ENCODE measurements at regions not wholly inside any gene's neighbourhood (a gene's known extent, or its start where the extent isn't known, plus 50 kb on each side); places are given as distances from the start of the nearest gene placed in this dataset.

DNA sequence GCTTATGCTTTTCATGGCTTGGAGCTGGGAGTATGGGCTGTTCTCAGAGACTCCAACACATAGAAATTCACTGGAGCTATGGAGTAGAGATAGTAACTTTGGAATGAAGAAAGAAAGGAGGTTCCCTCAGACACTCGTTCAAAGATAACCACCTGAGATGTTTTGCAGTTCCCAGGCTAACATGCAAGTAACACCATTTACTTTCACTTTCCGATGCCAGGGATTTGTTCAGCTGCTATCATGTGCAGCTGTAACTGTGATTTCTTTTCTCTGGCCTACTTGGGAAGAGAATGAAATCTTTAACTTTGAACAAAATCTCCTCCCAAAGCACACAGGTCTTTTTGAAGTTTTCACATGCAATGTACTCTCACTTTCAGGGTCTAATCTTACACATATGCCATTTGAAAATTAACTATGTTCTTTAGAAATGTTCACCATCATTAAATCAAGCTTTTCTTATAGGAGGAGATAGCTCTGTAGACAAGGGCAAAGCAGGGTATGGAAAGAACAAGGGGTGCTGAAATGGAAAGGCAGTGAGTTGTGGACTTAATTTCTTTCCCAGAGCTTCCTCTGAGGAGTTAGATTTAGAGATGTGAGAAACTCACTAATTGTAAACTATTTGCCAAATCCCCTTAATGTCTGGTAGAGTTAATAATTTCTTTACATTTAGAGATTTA is 514.3 kb downstream of the PDHA2 start:
- Histone ChIP-seq H3K4me2 (ENCODE audit: insufficient read depth, low read length) (peak overlapping the region; percentile 28), H3K9me1 (replicated peaks; ENCODE audit: control insufficient read depth, extremely low read depth, insufficient read depth, low read length) (no peaks in the 10 kb centered on the region), H3K9me3 (replicated peaks; ENCODE audit: control insufficient read depth, insufficient read depth, low read length) (no peaks in the 10 kb centered on the region), H3K9ac (replicated peaks; ENCODE audit: extremely low read depth, insufficient read depth, low read length) (no peak overlapping the region), H4K20me1 (replicated peaks; ENCODE audit: control insufficient read depth, extremely low read depth, insufficient read depth, low read length) (no peaks in the 10 kb centered on the region), H3K27ac (ENCODE audit: insufficient read depth, low read depth, low read length) (no peak overlapping the region), H3K27me3 (ENCODE audit: control insufficient read depth in 2 of 2, insufficient read depth in 2 of 2, low read length in 2 of 2) (no peaks in the 10 kb centered on the region), H3K4me1 (ENCODE audit: control insufficient read depth, extremely low read depth, insufficient read depth, low read length) (peaks cover 17% of the 10 kb centered on the region), H3K79me2 (ENCODE audit: control insufficient read depth, insufficient read depth, low read length) (no peaks in the 10 kb centered on the region), H3K36me3 (ENCODE audit: control insufficient read depth in 2 of 2, extremely low read depth in 1 of 2, insufficient read depth in 2 of 2, low read length in 2 of 2) (no peaks in the 10 kb centered on the region), H3K4me3 (replicated peaks in 1 of 3; ENCODE audit: insufficient read depth in 1 of 3, low read depth in 1 of 3, low read length in 3 of 3) (no peak overlapping the region), H2AFZ (ENCODE audit: low read depth, low read length) (peak overlapping the region; percentile 93)
- DNase-seq (ENCODE audit: low read depth, low spot score) = peak; percentile 53
- intact Hi-C loops (cut with micrococcal nuclease) = loop anchor here (5.0 to 10.0 kb wide), 4 partner anchors 517 to 1368 kb away; partner anchors contain the start of gene UNC5C
- no TSS peak for BruUV-seq (replicated peaks)
- ChIA-PET CTCF (interaction anchor here (0.9 to 2.5 kb wide), 7 partner anchors 12 to 1633 kb away, joined by 3 to 13 read pairs (median 8); no protein-coding TSS in a partner anchor), POLR2A (interaction anchor here (0.6 kb wide), 1 partner anchor 321 kb away, joined by 5 read pairs; no protein-coding TSS in a partner anchor)
- FAIRE-seq = no peak
- no peak for TF ChIP-seq FOS (IDR thresholded peaks at IDR 0.05; ENCODE audit: borderline replicate concordance, insufficient read depth, low read length)
- dilution Hi-C loops (cut with MboI; ENCODE audit: extremely low pct_ligation_motif_present, low sequenced_read_pairs) = no loop called here

DNA sequence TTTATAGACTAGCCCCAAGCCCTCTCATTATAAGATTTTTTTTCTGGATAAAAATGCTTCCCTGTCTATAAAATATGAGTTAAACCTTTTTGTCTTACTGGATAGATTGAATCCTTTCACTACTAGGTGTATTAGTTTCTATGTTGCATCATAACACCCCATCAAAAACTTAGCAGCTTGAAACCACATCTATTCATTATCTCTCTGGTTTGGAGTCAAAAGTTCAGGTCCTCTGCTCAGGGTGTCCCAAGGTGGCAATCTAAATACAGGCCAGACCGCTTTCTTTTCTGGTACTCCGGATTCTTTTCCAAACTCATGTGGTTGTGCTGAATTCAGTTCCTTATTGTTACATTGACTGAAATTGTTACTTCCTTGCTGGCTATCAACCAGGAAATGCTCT is 515.5 kb downstream of the PDHA2 start:
- intact Hi-C loops (cut with micrococcal nuclease) (loop anchor here (10.0 kb wide), 1 partner anchor 811 kb away; the partner anchor contains the start of gene UNC5C), dilution Hi-C loops (cut with MboI; ENCODE audit: extremely low pct_ligation_motif_present, low sequenced_read_pairs) (no loop called here)
- Histone ChIP-seq H3K9ac (replicated peaks; ENCODE audit: extremely low read depth, insufficient read depth, low read length) (no peak overlapping the region), H3K27me3 (ENCODE audit: control insufficient read depth in 2 of 2, insufficient read depth in 2 of 2, low read length in 2 of 2) (no peaks in the 10 kb centered on the region), H3K4me2 (ENCODE audit: insufficient read depth, low read length) (no peak overlapping the region), H4K20me1 (replicated peaks; ENCODE audit: control insufficient read depth, extremely low read depth, insufficient read depth, low read length) (no peaks in the 10 kb centered on the region), H3K4me3 (replicated peaks in 1 of 3; ENCODE audit: insufficient read depth in 1 of 3, low read depth in 1 of 3, low read length in 3 of 3) (no peak overlapping the region), H3K36me3 (ENCODE audit: control insufficient read depth in 2 of 2, extremely low read depth in 1 of 2, insufficient read depth in 2 of 2, low read length in 2 of 2) (no peaks in the 10 kb centered on the region), H3K79me2 (ENCODE audit: control insufficient read depth, insufficient read depth, low read length) (no peaks in the 10 kb centered on the region), H3K9me1 (replicated peaks; ENCODE audit: control insufficient read depth, extremely low read depth, insufficient read depth, low read length) (no peaks in the 10 kb centered on the region), H3K27ac (ENCODE audit: insufficient read depth, low read depth, low read length) (no peak overlapping the region), H2AFZ (ENCODE audit: low read depth, low read length) (no peak overlapping the region), H3K9me3 (replicated peaks; ENCODE audit: control insufficient read depth, insufficient read depth, low read length) (no peaks in the 10 kb centered on the region), H3K4me1 (ENCODE audit: control insufficient read depth, extremely low read depth, insufficient read depth, low read length) (peaks cover 17% of the 10 kb centered on the region)
- FAIRE-seq (no peak), DNase-seq (ENCODE audit: low read depth, low spot score) (no peak)
- ChIA-PET CTCF (interaction anchor here (0.9 to 1.6 kb wide), 2 partner anchors 1366 to 1632 kb away, joined by 3 to 4 read pairs; no protein-coding TSS in a partner anchor), POLR2A (no interaction called here)
- no TSS peak for BruUV-seq (replicated peaks)
- TF ChIP-seq, protein P1, sequence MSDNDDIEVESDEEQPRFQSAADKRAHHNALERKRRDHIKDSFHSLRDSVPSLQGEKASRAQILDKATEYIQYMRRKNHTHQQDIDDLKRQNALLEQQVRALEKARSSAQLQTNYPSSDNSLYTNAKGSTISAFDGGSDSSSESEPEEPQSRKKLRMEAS (IDR thresholded peaks at IDR 0.05; ENCODE audit: insufficient read depth, insufficient read length) = no peak
- no peak for TF ChIP-seq MYC (IDR thresholded peaks at IDR 0.05; ENCODE audit: low read depth, low read length)
- TF ChIP-seq POLR2A (IDR thresholded peaks at IDR 0.05; ENCODE audit: low read depth, low read length) = no peak
- no peak for TF ChIP-seq EZH2 (IDR thresholded peaks at IDR 0.05; ENCODE audit: borderline replicate concordance, low read depth, low read length, severe bottlenecking)
- no peak for TF ChIP-seq GATA2 (IDR thresholded peaks at IDR 0.05; ENCODE audit: insufficient read depth, insufficient read length, low read depth, low read length)
- TF ChIP-seq JUN (IDR thresholded peaks at IDR 0.05; ENCODE audit: borderline replicate concordance, insufficient read depth, insufficient read length, low read depth) = no peak
- no peak for TF ChIP-seq FOS (IDR thresholded peaks at IDR 0.05; ENCODE audit: borderline replicate concordance, insufficient read depth, low read length)
- TF ChIP-seq, protein P2, sequence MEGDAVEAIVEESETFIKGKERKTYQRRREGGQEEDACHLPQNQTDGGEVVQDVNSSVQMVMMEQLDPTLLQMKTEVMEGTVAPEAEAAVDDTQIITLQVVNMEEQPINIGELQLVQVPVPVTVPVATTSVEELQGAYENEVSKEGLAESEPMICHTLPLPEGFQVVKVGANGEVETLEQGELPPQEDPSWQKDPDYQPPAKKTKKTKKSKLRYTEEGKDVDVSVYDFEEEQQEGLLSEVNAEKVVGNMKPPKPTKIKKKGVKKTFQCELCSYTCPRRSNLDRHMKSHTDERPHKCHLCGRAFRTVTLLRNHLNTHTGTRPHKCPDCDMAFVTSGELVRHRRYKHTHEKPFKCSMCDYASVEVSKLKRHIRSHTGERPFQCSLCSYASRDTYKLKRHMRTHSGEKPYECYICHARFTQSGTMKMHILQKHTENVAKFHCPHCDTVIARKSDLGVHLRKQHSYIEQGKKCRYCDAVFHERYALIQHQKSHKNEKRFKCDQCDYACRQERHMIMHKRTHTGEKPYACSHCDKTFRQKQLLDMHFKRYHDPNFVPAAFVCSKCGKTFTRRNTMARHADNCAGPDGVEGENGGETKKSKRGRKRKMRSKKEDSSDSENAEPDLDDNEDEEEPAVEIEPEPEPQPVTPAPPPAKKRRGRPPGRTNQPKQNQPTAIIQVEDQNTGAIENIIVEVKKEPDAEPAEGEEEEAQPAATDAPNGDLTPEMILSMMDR (IDR thresholded peaks at IDR 0.05; ENCODE audit: extremely low read depth in 1 of 2, insufficient read depth in 1 of 2, low read depth in 1 of 2, low read length in 2 of 2) = no peak
- no peak for TF ChIP-seq POLR2AphosphoS5 (IDR thresholded peaks at IDR 0.05; ENCODE audit: insufficient read depth, low read depth, low read length)
